MCF 10A (cell line): ENCODE measurements at regions not wholly inside any gene's neighbourhood (a gene's known extent, or its start where the extent isn't known, plus 50 kb on each side); places are given as distances from the start of the nearest gene placed in this dataset.

Source experiments
- BruUV-seq: library from RNA; stranded (reverse); fragments of 400-500 nt; replicated peaks from 2 replicates; lab custom pipeline; 2021; lab: Mats Ljungman, UMichigan
- CTCF ChIA-PET: fragments of 300-600 bp; sonication (Branson Sonifier 250); formaldehyde crosslinking; extraction: SDS; loops from one replicate; lab custom pipeline; 2021; ENCODE audit warnings: antibody characterized with exemption, inconsistent platforms; lab: Yijun Ruan, JAX
- POLR2A ChIA-PET: fragments of 300-600, 350-650 bp; sonication (Branson Sonifier 250); formaldehyde crosslinking; extraction: SDS; loops from one replicate; lab custom pipeline; 2020; ENCODE audit warnings: antibody characterized with exemption, inconsistent platforms; lab: Yijun Ruan, JAX
- DNase-seq: peaks from one replicate; pipeline ENCODE4 v3.0.0-alpha.2; 2018; ENCODE audit not compliant: unreplicated experiment
- H3K27ac Mint-ChIP-seq: one replicate; pipeline ENCODE4 v1.8.0; 2022; ENCODE audit warnings: mild to moderate bottlenecking, low read depth, mixed read lengths; ENCODE audit not compliant: unreplicated experiment
- H3K27me3 Mint-ChIP-seq: one replicate; pipeline ENCODE4 v1.8.0; 2022; ENCODE audit warnings: mixed read lengths; ENCODE audit not compliant: insufficient read depth, unreplicated experiment
- H3K36me3 Mint-ChIP-seq: one replicate; pipeline ENCODE4 v1.8.0; 2022; ENCODE audit warnings: mild to moderate bottlenecking, moderate library complexity, mixed read lengths; ENCODE audit not compliant: insufficient read depth, unreplicated experiment
- H3K4me1 Mint-ChIP-seq: one replicate; pipeline ENCODE4 v1.8.0; 2022; ENCODE audit warnings: mixed read lengths; ENCODE audit not compliant: insufficient read depth, unreplicated experiment
- H3K4me3 Mint-ChIP-seq: one replicate; pipeline ENCODE4 v1.8.0; 2022; ENCODE audit warnings: mild to moderate bottlenecking, moderate library complexity, mixed read lengths; ENCODE audit not compliant: unreplicated experiment
- H3K9me3 Mint-ChIP-seq: one replicate; pipeline ENCODE4 v1.8.0; 2022; ENCODE audit warnings: mixed read lengths; ENCODE audit not compliant: unreplicated experiment
- intact Hi-C: fragments of 100-400 bp; cut with micrococcal nuclease; formaldehyde crosslinking; loops from 2 replicates; pipeline ENCODE4 v1.14.1; 2022
- TF ChIP-seq, protein P1 (sequence below): fragments of 200-600 bp; IDR thresholded peaks from one replicate; pipeline ENCODE4 v1.8.0; 2022; ENCODE audit warnings: antibody characterized with exemption, mild to moderate bottlenecking; ENCODE audit not compliant: unreplicated experiment

DNA sequence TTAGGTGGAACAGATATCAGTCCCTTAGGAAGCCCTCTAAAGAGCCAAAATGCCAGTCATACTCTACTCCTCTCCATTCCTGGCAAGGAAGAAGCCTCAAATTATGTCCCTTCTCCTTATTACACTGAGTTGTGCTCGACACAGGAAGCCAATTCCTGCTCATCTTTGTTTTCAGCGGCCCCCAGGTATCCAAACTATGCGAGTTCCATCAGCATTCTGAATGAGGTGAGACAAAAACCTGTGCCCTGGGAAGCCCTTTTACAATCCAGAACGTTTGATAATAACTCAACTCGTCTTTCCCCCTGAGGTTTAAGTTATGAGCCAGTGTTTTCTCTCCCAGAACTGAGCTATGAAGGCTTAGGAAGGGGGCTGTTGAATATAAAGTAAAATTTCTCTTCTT, 580.5 kb downstream of the NXPH1 start:
- no TSS peak for BruUV-seq
- CTCF ChIA-PET, result interaction anchor here (1.2 kb wide), 1 partner anchor 19 kb away, joined by 4 read pairs; no protein-coding TSS in a partner anchor
- intact Hi-C loops, result no loop called here
- Mint-ChIP-seq H3K9me3 (no peaks in the 10 kb centered on the region), H3K27me3 (peaks cover 87% of the 10 kb centered on the region), H3K36me3 (no peaks in the 10 kb centered on the region), H3K4me1 (no peaks in the 10 kb centered on the region), H3K27ac (no peak overlapping the region), H3K4me3 (no peak overlapping the region)
- DNase-seq, result no peak
- POLR2A ChIA-PET, result no interaction called here
- TF ChIP-seq, protein P1, sequence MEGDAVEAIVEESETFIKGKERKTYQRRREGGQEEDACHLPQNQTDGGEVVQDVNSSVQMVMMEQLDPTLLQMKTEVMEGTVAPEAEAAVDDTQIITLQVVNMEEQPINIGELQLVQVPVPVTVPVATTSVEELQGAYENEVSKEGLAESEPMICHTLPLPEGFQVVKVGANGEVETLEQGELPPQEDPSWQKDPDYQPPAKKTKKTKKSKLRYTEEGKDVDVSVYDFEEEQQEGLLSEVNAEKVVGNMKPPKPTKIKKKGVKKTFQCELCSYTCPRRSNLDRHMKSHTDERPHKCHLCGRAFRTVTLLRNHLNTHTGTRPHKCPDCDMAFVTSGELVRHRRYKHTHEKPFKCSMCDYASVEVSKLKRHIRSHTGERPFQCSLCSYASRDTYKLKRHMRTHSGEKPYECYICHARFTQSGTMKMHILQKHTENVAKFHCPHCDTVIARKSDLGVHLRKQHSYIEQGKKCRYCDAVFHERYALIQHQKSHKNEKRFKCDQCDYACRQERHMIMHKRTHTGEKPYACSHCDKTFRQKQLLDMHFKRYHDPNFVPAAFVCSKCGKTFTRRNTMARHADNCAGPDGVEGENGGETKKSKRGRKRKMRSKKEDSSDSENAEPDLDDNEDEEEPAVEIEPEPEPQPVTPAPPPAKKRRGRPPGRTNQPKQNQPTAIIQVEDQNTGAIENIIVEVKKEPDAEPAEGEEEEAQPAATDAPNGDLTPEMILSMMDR, result no peak

DNA sequence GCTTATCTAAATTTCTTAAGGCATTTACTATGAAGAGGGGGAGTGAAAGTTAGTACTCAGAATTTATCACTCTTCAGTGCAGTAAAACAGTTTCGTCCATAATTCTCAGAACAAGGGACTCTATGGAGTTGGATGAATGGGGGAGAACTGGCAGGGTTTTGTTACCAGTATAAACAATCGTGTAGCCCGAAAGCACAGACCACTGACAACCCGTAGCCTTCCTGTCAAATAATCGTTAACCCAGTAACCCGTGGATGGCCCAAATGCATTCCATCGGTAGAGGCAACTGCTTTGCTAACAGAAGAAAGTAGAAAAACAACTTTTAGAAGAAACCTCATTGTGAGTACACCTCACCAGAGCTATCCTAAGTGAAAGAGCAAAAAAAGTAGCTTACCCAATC, 583.9 kb downstream of the NXPH1 start:
- H3K27ac Mint-ChIP-seq, result no peak overlapping the region
- POLR2A ChIA-PET, result no interaction called here
- no peaks in the 10 kb centered on the region for H3K4me1 Mint-ChIP-seq
- peaks cover 61% of the 10 kb centered on the region for H3K27me3 Mint-ChIP-seq
- CTCF ChIA-PET, result no interaction called here
- intact Hi-C loops, result no loop called here
- no peak for DNase-seq
- BruUV-seq, result no TSS peak
- no peak overlapping the region for H3K4me3 Mint-ChIP-seq
- H3K9me3 Mint-ChIP-seq, result no peaks in the 10 kb centered on the region
- TF ChIP-seq, protein P1, result no peak
- no peaks in the 10 kb centered on the region for H3K36me3 Mint-ChIP-seq

GRCh38 chr7:9022456-9022855, 589.0 kb downstream of the NXPH1 start:
- Mint-ChIP-seq H3K36me3 (no peaks in the 10 kb centered on the region), H3K9me3 (no peaks in the 10 kb centered on the region), H3K27ac (no peak overlapping the region), H3K4me3 (no peak overlapping the region), H3K4me1 (no peaks in the 10 kb centered on the region), H3K27me3 (peaks cover 58% of the 10 kb centered on the region)
- ChIA-PET POLR2A (no interaction called here), CTCF (interaction anchor here (1.1 kb wide), 1 partner anchor 13 kb away, joined by 5 read pairs; no protein-coding TSS in a partner anchor)
- intact Hi-C loops, result no loop called here
- no TSS peak for BruUV-seq
- TF ChIP-seq, protein P1, result no peak
- no peak for DNase-seq

GRCh38 chr7:9023675-9024294, 590.4 kb downstream of the NXPH1 start:
- Mint-ChIP-seq H3K9me3 (no peaks in the 10 kb centered on the region), H3K36me3 (no peaks in the 10 kb centered on the region), H3K27ac (no peak overlapping the region), H3K27me3 (peaks cover 58% of the 10 kb centered on the region), H3K4me1 (no peaks in the 10 kb centered on the region), H3K4me3 (no peak overlapping the region)
- intact Hi-C loops, result no loop called here
- ChIA-PET POLR2A (no interaction called here), CTCF (no interaction called here)
- DNase-seq, result no peak
- TF ChIP-seq, protein P1, result no peak
- no TSS peak for BruUV-seq
